Mesendoderm (in vitro differentiated cells): ENCODE measurements at regions not wholly inside any gene's neighbourhood (a gene's known extent, or its start where the extent isn't known, plus 50 kb on each side); places are given as distances from the start of the nearest gene placed in this dataset.
A peak's percentile ranks its signal among the peaks of the same experiment; 100 is the strongest.

Experiments used
- DNase-seq: peaks from one replicate; pipeline ENCODE4 v3.0.0; 2013
- H2AK5ac ChIP-seq: 2 replicates; pipeline ENCODE4 v1.6.1; 2013; ENCODE audit warnings: low read length, inconsistent platforms
- H2BK120ac ChIP-seq: 2 replicates; pipeline ENCODE4 v1.6.1; 2013; ENCODE audit warnings: low read depth, mild to moderate bottlenecking, low read length, moderate library complexity, mixed read lengths
- H2BK15ac ChIP-seq: replicated peaks from 2 replicates; pipeline ENCODE4 v1.6.1; 2013; ENCODE audit warnings: low read depth, mild to moderate bottlenecking, moderate library complexity
- H2BK5ac ChIP-seq: 2 replicates; pipeline ENCODE4 v1.6.1; 2013; ENCODE audit warnings: low read length, inconsistent platforms
- H3K18ac ChIP-seq: 2 replicates; pipeline ENCODE4 v1.6.1; 2013; ENCODE audit warnings: mild to moderate bottlenecking, low read length, mixed read lengths
- H3K23ac ChIP-seq: one replicate; pipeline ENCODE4 v1.6.1; 2013; ENCODE audit warnings: low read length
- H3K27ac ChIP-seq: 2 replicates; pipeline ENCODE4 v1.5.1; 2013; ENCODE audit warnings: low read depth, mild to moderate bottlenecking, inconsistent platforms, low read length, moderate library complexity
- H3K27me3 ChIP-seq: 2 replicates; pipeline ENCODE4 v1.6.1; 2013; ENCODE audit warnings: low read length, control low read depth, mild to moderate bottlenecking, inconsistent platforms; ENCODE audit not compliant: insufficient read depth, poor library complexity
- H3K36me3 ChIP-seq: 2 replicates; pipeline ENCODE4 v1.6.1; 2013; ENCODE audit warnings: low read length, inconsistent platforms; ENCODE audit not compliant: control insufficient read depth, insufficient read depth
- H3K4ac ChIP-seq: one replicate; pipeline ENCODE4 v1.6.1; 2013; ENCODE audit warnings: low read depth, mild to moderate bottlenecking, low read length, moderate library complexity
- H3K4me1 ChIP-seq: 2 replicates; pipeline ENCODE4 v1.6.1; 2013; ENCODE audit warnings: low read depth, low read length, inconsistent platforms; ENCODE audit not compliant: control insufficient read depth
- H3K4me2 ChIP-seq: 2 replicates; pipeline ENCODE4 v1.6.1; 2013; ENCODE audit warnings: low read length
- H3K4me3 ChIP-seq: 2 replicates; pipeline ENCODE4 v1.5.1; 2013; ENCODE audit warnings: mild to moderate bottlenecking, low read length
- H3K56ac ChIP-seq: one replicate; pipeline ENCODE4 v1.6.1; 2013; ENCODE audit warnings: low read length
- H3K79me1 ChIP-seq: 2 replicates; pipeline ENCODE4 v1.6.1; 2013; ENCODE audit warnings: low read length, inconsistent platforms
- H3K79me2 ChIP-seq: 2 replicates; pipeline ENCODE4 v1.6.1; 2013; ENCODE audit warnings: mild to moderate bottlenecking, low read length; ENCODE audit not compliant: control insufficient read depth, insufficient read depth
- H3K9ac ChIP-seq: 2 replicates; pipeline ENCODE4 v1.6.1; 2013; ENCODE audit warnings: low read length, inconsistent platforms
- H4K5ac ChIP-seq: one replicate; pipeline ENCODE4 v1.6.1; 2013; ENCODE audit warnings: low read length
- H4K8ac ChIP-seq: one replicate; pipeline ENCODE4 v1.6.1; 2013; ENCODE audit warnings: low read depth, mild to moderate bottlenecking, control low read depth, low read length, moderate library complexity
- WGBS: extraction: QIAGEN DNeasy Blood & Tissue Kit; methylation state at CpG from one replicate; pipeline ENCODE4 v1.1.7; 2013; ENCODE audit warnings: low lambda C conversion rate, missing lambda C conversion rate; ENCODE audit not compliant: insufficient coverage; ENCODE audit errors: extremely low coverage; 5-methylcytosine and 5-hydroxymethylcytosine counted together

DNA sequence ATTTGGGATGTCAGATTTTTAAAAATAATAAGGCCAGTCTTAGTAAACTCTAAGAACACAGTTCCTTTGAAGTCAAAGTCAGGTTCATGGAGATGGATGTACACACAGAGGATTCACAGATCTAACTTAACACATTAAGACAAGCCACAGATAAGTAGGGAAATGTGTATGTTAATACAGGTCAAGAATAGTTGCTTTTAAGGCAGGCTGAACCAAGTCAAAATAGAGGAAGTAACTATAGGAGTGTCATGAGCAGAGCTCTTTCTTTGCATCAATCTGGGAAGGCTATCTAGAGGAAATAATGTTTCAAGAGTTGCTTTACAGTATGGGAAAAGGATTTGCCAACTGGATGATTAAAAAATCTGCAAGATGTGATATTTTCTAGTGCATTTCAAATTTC is 128.0 kb upstream of the FBXO11 start:
- Histone ChIP-seq H3K18ac (no peak overlapping the region), H2BK120ac (no peak overlapping the region), H3K4me2 (no peak overlapping the region), H3K56ac (no peak overlapping the region), H3K4ac (no peak overlapping the region), H3K27ac (no peak overlapping the region), H3K27me3 (no peaks in the 10 kb centered on the region), H2BK15ac (no peak overlapping the region), H4K5ac (no peak overlapping the region), H3K9ac (no peak overlapping the region), H3K79me1 (no peaks in the 10 kb centered on the region), H3K4me1 (no peaks in the 10 kb centered on the region), H3K23ac (no peak overlapping the region), H4K8ac (no peak overlapping the region), H3K4me3 (no peak overlapping the region), H2BK5ac (no peak overlapping the region), H2AK5ac (no peak overlapping the region), H3K36me3 (no peaks in the 10 kb centered on the region), H3K79me2 (no peaks in the 10 kb centered on the region)
- no peak for DNase-seq

DNA sequence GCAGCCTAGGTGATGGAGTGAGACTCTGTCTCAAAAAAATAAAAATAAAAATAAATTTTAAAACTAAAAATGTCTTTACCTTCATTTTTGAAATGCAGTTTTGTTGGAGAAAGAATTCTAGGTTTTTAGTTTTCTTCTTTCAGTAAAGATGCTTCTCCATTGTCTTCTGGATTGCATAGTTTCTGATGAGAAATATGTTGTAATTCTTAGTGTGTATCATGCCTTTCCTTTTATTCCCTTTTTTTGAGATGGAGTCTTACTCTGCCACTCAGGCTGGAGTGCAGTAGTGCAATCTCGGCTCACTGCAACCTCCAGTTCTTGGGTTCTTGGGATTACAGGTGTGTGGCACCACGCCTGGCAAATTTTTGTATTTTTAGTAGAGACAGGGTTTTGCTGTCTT is 130.0 kb upstream of the FBXO11 start:
- no peak overlapping the region for H2BK15ac ChIP-seq
- H3K4me2 ChIP-seq, result no peak overlapping the region
- no peak overlapping the region for H3K4me3 ChIP-seq
- no peak overlapping the region for H3K18ac ChIP-seq
- WGBS, result no CpG with 5 or more reads among the region's 2 CpGs
- no peak overlapping the region for H3K9ac ChIP-seq
- H2BK120ac ChIP-seq, result no peak overlapping the region
- no peaks in the 10 kb centered on the region for H3K27me3 ChIP-seq
- no peak overlapping the region for H2AK5ac ChIP-seq
- no peaks in the 10 kb centered on the region for H3K79me1 ChIP-seq
- no peak overlapping the region for H4K8ac ChIP-seq
- H3K56ac ChIP-seq, result no peak overlapping the region
- H3K4ac ChIP-seq, result no peak overlapping the region
- H4K5ac ChIP-seq, result no peak overlapping the region
- no peaks in the 10 kb centered on the region for H3K36me3 ChIP-seq
- no peak overlapping the region for H2BK5ac ChIP-seq
- H3K79me2 ChIP-seq, result no peaks in the 10 kb centered on the region
- no peak for DNase-seq
- no peak overlapping the region for H3K27ac ChIP-seq
- H3K4me1 ChIP-seq, result no peaks in the 10 kb centered on the region
- no peak overlapping the region for H3K23ac ChIP-seq

DNA sequence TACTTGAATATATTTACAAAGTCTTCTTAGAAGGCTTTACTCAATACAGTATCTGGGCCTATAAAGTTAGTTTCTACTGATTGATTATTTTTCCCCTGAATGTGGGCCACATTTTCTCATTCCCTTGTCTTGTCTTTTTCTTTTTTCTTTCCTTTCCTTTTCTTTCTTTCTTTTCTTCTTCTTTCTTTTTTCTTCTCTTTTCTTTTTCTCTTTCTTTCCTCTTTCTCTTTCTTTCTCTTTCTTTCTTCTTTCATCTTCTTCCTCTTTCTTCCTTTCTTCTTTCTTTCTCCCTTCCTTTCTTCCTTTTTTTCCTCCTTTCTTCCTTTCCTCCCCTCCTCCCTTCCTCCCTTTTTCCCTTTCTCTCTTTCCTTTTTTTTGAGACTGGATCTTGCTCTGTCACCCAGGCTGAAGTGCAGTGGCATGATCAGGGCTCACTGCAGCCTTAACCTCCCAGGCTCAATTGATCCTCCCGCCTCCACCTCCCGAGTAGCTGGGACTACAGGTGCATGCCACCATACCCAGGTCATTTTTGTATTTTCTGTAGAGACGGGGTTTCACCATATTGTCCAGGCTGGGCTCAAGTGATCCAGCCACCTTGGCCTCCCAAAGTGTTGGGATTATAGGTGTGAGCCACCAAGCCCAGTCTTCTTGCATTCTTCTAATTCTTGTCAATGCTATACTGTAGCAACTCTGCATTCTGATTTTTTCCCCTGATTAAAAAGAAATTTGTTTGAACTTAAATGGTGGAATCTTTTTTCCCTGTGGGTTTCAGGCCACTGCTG is 133.1 kb upstream of the FBXO11 start:
- no peak overlapping the region for H3K4me2 ChIP-seq
- no peak overlapping the region for H2BK5ac ChIP-seq
- no peak overlapping the region for H3K56ac ChIP-seq
- H2AK5ac ChIP-seq, result no peak overlapping the region
- no peak overlapping the region for H3K23ac ChIP-seq
- no peak overlapping the region for H3K9ac ChIP-seq
- no peak overlapping the region for H4K5ac ChIP-seq
- no peak overlapping the region for H3K4ac ChIP-seq
- no peak overlapping the region for H3K4me3 ChIP-seq
- H4K8ac ChIP-seq, result no peak overlapping the region
- H2BK15ac ChIP-seq, result no peak overlapping the region
- WGBS, result no CpG with 5 or more reads among the region's 3 CpGs
- no peak overlapping the region for H3K27ac ChIP-seq
- no peaks in the 10 kb centered on the region for H3K36me3 ChIP-seq
- H3K79me2 ChIP-seq, result no peaks in the 10 kb centered on the region
- no peak overlapping the region for H3K18ac ChIP-seq
- H3K4me1 ChIP-seq, result no peaks in the 10 kb centered on the region
- H2BK120ac ChIP-seq, result no peak overlapping the region
- H3K79me1 ChIP-seq, result no peaks in the 10 kb centered on the region
- H3K27me3 ChIP-seq, result no peaks in the 10 kb centered on the region
- no peak for DNase-seq

DNA sequence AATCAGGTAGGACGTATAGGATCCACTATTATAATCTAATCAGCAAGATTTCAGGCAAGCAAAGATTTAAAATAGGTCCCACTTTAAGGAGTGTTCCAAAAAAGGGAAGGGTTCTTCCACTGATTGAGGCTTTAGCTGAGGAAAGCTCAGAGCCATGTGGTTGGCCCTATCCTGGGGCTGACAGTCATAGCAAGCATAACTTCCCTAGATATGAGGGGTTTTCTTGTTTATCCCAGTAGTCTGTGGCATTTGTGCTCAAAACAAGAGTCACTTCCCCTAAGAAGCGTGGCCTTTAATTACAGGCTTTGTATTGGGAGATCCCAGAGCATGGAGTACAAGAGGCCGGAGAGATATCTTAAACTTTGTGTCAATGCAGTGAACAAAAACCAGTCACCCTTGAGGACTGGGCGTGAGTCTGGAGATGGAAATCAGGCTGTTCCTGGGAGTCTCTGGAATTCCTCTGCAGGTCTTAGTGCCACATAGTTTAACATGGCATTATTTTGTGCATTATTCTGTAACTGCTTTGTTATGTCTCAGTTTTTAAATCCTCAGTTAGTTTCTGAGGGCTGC is 136.9 kb upstream of the FBXO11 start:
- no peak overlapping the region for H4K8ac ChIP-seq
- no peak overlapping the region for H3K4me2 ChIP-seq
- no peaks in the 10 kb centered on the region for H3K79me2 ChIP-seq
- H3K4me1 ChIP-seq, result no peaks in the 10 kb centered on the region
- no peak overlapping the region for H3K4ac ChIP-seq
- H2BK120ac ChIP-seq, result no peak overlapping the region
- no peak overlapping the region for H2BK5ac ChIP-seq
- no peak overlapping the region for H4K5ac ChIP-seq
- H3K27ac ChIP-seq, result no peak overlapping the region
- peak; percentile 14 for DNase-seq
- no peak overlapping the region for H3K56ac ChIP-seq
- no peaks in the 10 kb centered on the region for H3K27me3 ChIP-seq
- no peaks in the 10 kb centered on the region for H3K79me1 ChIP-seq
- no CpG with 5 or more reads among the region's 4 CpGs for WGBS
- no peak overlapping the region for H2AK5ac ChIP-seq
- H2BK15ac ChIP-seq, result no peak overlapping the region
- H3K18ac ChIP-seq, result no peak overlapping the region
- no peak overlapping the region for H3K23ac ChIP-seq
- H3K36me3 ChIP-seq, result no peaks in the 10 kb centered on the region
- no peak overlapping the region for H3K4me3 ChIP-seq
- no peak overlapping the region for H3K9ac ChIP-seq

GRCh38 chr2:48043746-48044145 is 137.4 kb upstream of the FBXO11 start:
- Histone ChIP-seq H3K9ac (no peak overlapping the region), H2BK15ac (no peak overlapping the region), H2AK5ac (no peak overlapping the region), H3K23ac (no peak overlapping the region), H3K4ac (no peak overlapping the region), H2BK5ac (no peak overlapping the region), H3K27me3 (no peaks in the 10 kb centered on the region), H3K4me2 (no peak overlapping the region), H4K5ac (no peak overlapping the region), H3K79me2 (no peaks in the 10 kb centered on the region), H3K56ac (no peak overlapping the region), H2BK120ac (no peak overlapping the region), H3K4me3 (no peak overlapping the region), H3K4me1 (no peaks in the 10 kb centered on the region), H3K36me3 (no peaks in the 10 kb centered on the region), H3K27ac (no peak overlapping the region), H3K18ac (no peak overlapping the region), H4K8ac (no peak overlapping the region), H3K79me1 (no peaks in the 10 kb centered on the region)
- DNase-seq, result peak; percentile 40
- no CpG with 5 or more reads among the region's 3 CpGs for WGBS

GRCh38 chr2:48045613-48046012 is 139.3 kb upstream of the FBXO11 start:
- no peaks in the 10 kb centered on the region for H3K79me1 ChIP-seq
- H3K4me2 ChIP-seq, result no peak overlapping the region
- H3K4me1 ChIP-seq, result no peaks in the 10 kb centered on the region
- H2BK120ac ChIP-seq, result no peak overlapping the region
- no peak overlapping the region for H3K18ac ChIP-seq
- H3K4me3 ChIP-seq, result no peak overlapping the region
- H3K56ac ChIP-seq, result no peak overlapping the region
- H3K27ac ChIP-seq, result no peak overlapping the region
- H3K9ac ChIP-seq, result no peak overlapping the region
- no peak overlapping the region for H2AK5ac ChIP-seq
- H3K79me2 ChIP-seq, result no peaks in the 10 kb centered on the region
- H4K5ac ChIP-seq, result no peak overlapping the region
- no peak overlapping the region for H3K23ac ChIP-seq
- H3K4ac ChIP-seq, result no peak overlapping the region
- no peak for DNase-seq
- no peak overlapping the region for H2BK15ac ChIP-seq
- H3K36me3 ChIP-seq, result no peaks in the 10 kb centered on the region
- no peak overlapping the region for H4K8ac ChIP-seq
- no CpG with 5 or more reads among the region's 1 CpG for WGBS
- no peak overlapping the region for H2BK5ac ChIP-seq
- H3K27me3 ChIP-seq, result no peaks in the 10 kb centered on the region
